H1 (cell line): ENCODE measurements at regions not wholly inside any gene's neighbourhood (a gene's known extent, or its start where the extent isn't known, plus 50 kb on each side); places are given as distances from the start of the nearest gene placed in this dataset.

ENCODE experiments used
- CHD7 ChIP-seq: fragments of 300-600 bp; sonication (generic); IDR thresholded peaks from 2 replicates; pipeline ENCODE4 v1.7.1; 2012; ENCODE audit warnings: low read length, moderate library complexity, mild to moderate bottlenecking, inconsistent platforms; ENCODE audit not compliant: insufficient replicate concordance
- KDM5A ChIP-seq: fragments of 200-600 bp; IDR thresholded peaks from 2 replicates; pipeline ENCODE4 v1.7.1; 2012; ENCODE audit warnings: mild to moderate bottlenecking, low read length, inconsistent platforms, mixed read lengths
- USF2 ChIP-seq: IDR thresholded peaks from 2 replicates; pipeline ENCODE4 v1.6.1; 2011; ENCODE audit warnings: low read length, improper control_type of control experiment
- TF ChIP-seq, protein P1 (sequence below): IDR thresholded peaks from 2 replicates; pipeline ENCODE4 v1.6.1; 2012; ENCODE audit warnings: inconsistent platforms

DNA sequence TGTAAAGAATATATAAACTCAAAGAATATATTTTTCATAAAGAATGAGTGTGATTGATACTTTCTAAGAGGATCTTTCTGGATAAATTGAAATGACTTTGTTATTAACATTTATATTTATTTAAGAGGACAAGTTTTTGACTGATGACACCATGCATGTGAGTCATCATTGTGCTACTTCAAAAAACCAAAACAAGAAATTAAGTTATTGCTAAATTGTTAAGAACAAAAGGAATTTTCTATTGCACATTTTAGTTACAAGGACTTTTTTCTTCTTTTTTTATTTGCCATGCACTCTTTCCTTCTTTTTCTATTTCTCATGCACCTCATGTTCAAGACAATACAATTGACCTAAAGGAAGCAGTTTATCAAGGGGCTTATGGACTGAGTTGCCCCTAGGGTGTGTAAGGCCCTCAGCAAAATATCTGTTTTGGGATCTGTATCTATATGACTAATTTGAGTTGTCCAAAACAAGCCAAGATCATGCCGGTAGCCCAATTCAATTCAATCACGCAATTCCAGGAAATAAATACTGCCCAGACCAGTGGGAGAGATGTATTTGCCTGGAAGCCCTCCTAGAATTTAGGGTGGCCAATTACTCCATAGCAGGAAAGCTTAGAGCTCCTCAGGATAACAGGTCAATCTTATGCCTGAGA lies 654.3 kb downstream of the METTL4 start (continued):
- TF ChIP-seq CHD7 (no peak), KDM5A (no peak), USF2 (no peak)
- TF ChIP-seq, protein P1, sequence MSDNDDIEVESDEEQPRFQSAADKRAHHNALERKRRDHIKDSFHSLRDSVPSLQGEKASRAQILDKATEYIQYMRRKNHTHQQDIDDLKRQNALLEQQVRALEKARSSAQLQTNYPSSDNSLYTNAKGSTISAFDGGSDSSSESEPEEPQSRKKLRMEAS, result no peak
